Kidney (tissue), 13 donors: ENCODE measurements at regions not wholly inside any gene's neighbourhood (a gene's known extent, or its start where the extent isn't known, plus 50 kb on each side); places are given as distances from the start of the nearest gene placed in this dataset.

Source experiments
- DNase-seq, 5 donors: peaks; one replicate each; pipeline ENCODE4 v3.0.0-alpha.2; 2013 to 2020
- FAIRE-seq: peaks from 2 replicates; lab custom pipeline; 2012; peaks lifted over from hg19 to GRCh38; lab: Jason Lieb, UNC
- H3K27ac ChIP-seq, 2 donors: one replicate each; pipeline ENCODE4 v1.7.0; 2013; ENCODE audit warnings: low read depth in 2 of 2, low read length in 2 of 2, inconsistent platforms in 1 of 2
- H3K27me3 ChIP-seq: one replicate; pipeline ENCODE4 v1.7.1; 2013; ENCODE audit warnings: low read length, inconsistent platforms; ENCODE audit not compliant: control insufficient read depth, insufficient read depth
- H3K36me3 ChIP-seq, 3 donors: one replicate each; pipeline versions ENCODE4 v1.7.0 to v1.7.1; 2013; ENCODE audit warnings: low read length in 3 of 3, control low read depth in 1 of 3, inconsistent platforms in 1 of 3; ENCODE audit not compliant: insufficient read depth in 3 of 3, control insufficient read depth in 2 of 3
- H3K4me1 ChIP-seq, 3 donors: one replicate each; pipeline versions ENCODE4 v1.7.0 to v1.7.1; 2013; ENCODE audit warnings: low read length in 3 of 3, inconsistent platforms in 1 of 3, low read depth in 1 of 3; ENCODE audit not compliant: control insufficient read depth in 2 of 3, insufficient read depth in 2 of 3
- H3K4me3 ChIP-seq, 3 donors: one replicate each; pipeline versions ENCODE4 v1.7.0 to v1.8.1; 2013; ENCODE audit warnings: low read length in 3 of 3, control low read depth in 1 of 3, inconsistent platforms in 1 of 3
- H3K9ac ChIP-seq, 3 donors: one replicate each; pipeline versions ENCODE4 v1.7.0 to v1.7.1; 2013; ENCODE audit warnings: low read length in 3 of 3, control low read depth in 1 of 3, inconsistent platforms in 1 of 3
- H3K9me3 ChIP-seq, 3 donors: one replicate each; pipeline versions ENCODE4 v1.7.0 to v1.7.1; 2013; ENCODE audit warnings: low read length in 3 of 3, control low read depth in 1 of 3, inconsistent platforms in 1 of 3; ENCODE audit not compliant: control insufficient read depth in 2 of 3, insufficient read depth in 1 of 3
- CTCF ChIP-seq: IDR thresholded peaks from 3 replicates; pipeline ENCODE4 v1.5.1; 2012; ENCODE audit warnings: mild to moderate bottlenecking, moderate library complexity, borderline replicate concordance; ENCODE audit not compliant: insufficient read depth; ENCODE audit errors: extremely low read depth
- intact Hi-C: fragments of 100-400 bp; cut with DNase I; formaldehyde crosslinking; loops from one replicate; pipeline ENCODE4 v1.11.1; 2022
- donor health status: control.
- donor health status: control.
- donor health status: control.
- donor health status: control.
- donor health status: control.
- donor health status: DM: yes; HTN: yes; CAD: no.
- donor health status: Normal renal cell carcinoma (clear cell type).

GRCh38 chr1:72366466-72366865 is 84.1 kb upstream of the NEGR1 start:
- no peak for FAIRE-seq
- H3K36me3 ChIP-seq = no peaks in the 10 kb centered on the region
- no peak for DNase-seq

DNA sequence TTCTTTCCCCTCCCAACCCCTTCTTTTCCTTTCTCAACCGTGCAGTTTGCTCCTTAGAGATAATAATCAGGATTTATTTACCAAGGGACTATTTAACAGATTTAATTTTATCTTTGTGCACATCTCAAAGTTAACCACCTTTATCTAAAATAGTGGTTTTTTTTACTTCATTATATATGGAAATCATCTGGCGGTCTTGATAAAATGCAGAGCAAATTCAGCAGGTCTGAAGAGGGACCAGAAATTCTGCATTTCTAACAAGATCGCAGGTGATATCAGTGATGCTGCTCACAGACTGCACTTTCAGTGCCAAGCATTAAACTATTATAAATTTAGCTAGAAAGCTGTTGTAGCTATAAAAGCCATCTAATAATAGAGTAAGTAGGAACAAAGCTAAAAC is 83.4 kb upstream of the NEGR1 start:
- FAIRE-seq = no peak
- no peak for TF ChIP-seq CTCF

More at GRCh38 chr1:72366466-72366865, 84.1 kb upstream of the NEGR1 start:
- H3K4me1 ChIP-seq = no peaks in the 10 kb centered on the region
- H3K27ac ChIP-seq = no peak overlapping the region
- intact Hi-C loops = no loop called here
- H3K9ac ChIP-seq = no peak overlapping the region
- no peak overlapping the region for H3K4me3 ChIP-seq
- H3K9me3 ChIP-seq = no peaks in the 10 kb centered on the region
- H3K27me3 ChIP-seq = no peaks in the 10 kb centered on the region
- TF ChIP-seq CTCF = no peak

GRCh38 chr1:72362538-72362937 is 80.2 kb upstream of the NEGR1 start:
- Histone ChIP-seq H3K27me3 (no peaks in the 10 kb centered on the region), H3K4me1 (no peaks in the 10 kb centered on the region), H3K9ac (no peak overlapping the region), H3K36me3 (no peaks in the 10 kb centered on the region), H3K27ac (no peak overlapping the region), H3K9me3 (no peaks in the 10 kb centered on the region), H3K4me3 (no peak overlapping the region)
- intact Hi-C loops = no loop called here
- FAIRE-seq = no peak
- DNase-seq = no peak
- no peak for TF ChIP-seq CTCF

More for the DNA sequence above, 83.4 kb upstream of the NEGR1 start:
- DNase-seq = no peak
- intact Hi-C loops = no loop called here
- H3K4me3 ChIP-seq = no peak overlapping the region
- no peak overlapping the region for H3K27ac ChIP-seq
- no peaks in the 10 kb centered on the region for H3K4me1 ChIP-seq
- H3K36me3 ChIP-seq = no peaks in the 10 kb centered on the region
- H3K9ac ChIP-seq = no peak overlapping the region
- H3K9me3 ChIP-seq = no peaks in the 10 kb centered on the region
- no peaks in the 10 kb centered on the region for H3K27me3 ChIP-seq

- no peak overlapping the region for H3K27ac ChIP-seq
- FAIRE-seq (no peak), DNase-seq (no peak)
- no peaks in the 10 kb centered on the region for H3K36me3 ChIP-seq
- intact Hi-C loops = no loop called here
- no peak for TF ChIP-seq CTCF
- H3K4me1 ChIP-seq = no peaks in the 10 kb centered on the region
- no peak overlapping the region for H3K4me3 ChIP-seq
- no peaks in the 10 kb centered on the region for H3K27me3 ChIP-seq
- no peaks in the 10 kb centered on the region for H3K9me3 ChIP-seq
- H3K9ac ChIP-seq = no peak overlapping the region
Observed at GRCh38 chr1:72357411-72357810, 75.1 kb upstream of the NEGR1 start.
